K562 (cell line): ENCODE measurements at regions not wholly inside any gene's neighbourhood (a gene's known extent, or its start where the extent isn't known, plus 50 kb on each side); places are given as distances from the start of the nearest gene placed in this dataset.

ENCODE experiments used
- ATAC-seq: fragments of 200-7000 bp; cut with Tn5 transposase; 3 replicates; pipeline ENCODE4 v1.9.1; 2020; ENCODE audit warnings: moderate library complexity
- BruUV-seq: library from RNA; stranded (reverse); fragments of 400-500 nt; replicated peaks from 2 replicates; lab custom pipeline; 2021; lab: Mats Ljungman, UMichigan
- CTCF ChIA-PET: fragments of 300-600 bp; formaldehyde crosslinking; extraction: SDS; loops from one replicate; lab custom pipeline; 2021; ENCODE audit warnings: low intra/inter-chr PET ratio; lab: Yijun Ruan, JAX
- POLR2A ChIA-PET: fragments of 300-600, 350-650 bp; sonication (Branson Sonifier 250); formaldehyde crosslinking; extraction: SDS; loops from one replicate; lab custom pipeline; 2021; ENCODE audit warnings: antibody characterized with exemption, inconsistent platforms; lab: Yijun Ruan, JAX
- DNase-seq, 4 experiments: peaks; one replicate each; pipeline versions ENCODE4 v3.0.0 to v3.0.0-alpha.2; 2011 to 2018; ENCODE audit warnings: low spot score in 3 of 4, mixed read lengths in 3 of 4; ENCODE audit errors: extremely low read depth in 1 of 4
- FAIRE-seq: peaks from 2 replicates; lab custom pipeline; 2011; peaks lifted over from hg19 to GRCh38; lab: Jason Lieb, UNC
- H2AFZ ChIP-seq: 2 replicates; pipeline ENCODE4 v1.6.0; 2011; ENCODE audit warnings: low read depth, low read length, control low read depth, inconsistent platforms
- H3K27ac ChIP-seq: fragments of 200-600 bp; 3 replicates; pipeline ENCODE4 v1.8.0; 2011; ENCODE audit warnings: low read depth, mild to moderate bottlenecking, control low read depth, inconsistent platforms, low read length, moderate library complexity, mixed read lengths; ENCODE audit errors: extremely low read depth
- H3K27me3 ChIP-seq, 2 experiments: fragments of 300-600 bp in 1 of 2; 2 replicates in 1 of 2; 3 replicates in 1 of 2; pipeline versions ENCODE4 v1.6.0 to v1.8.0; 2011; ENCODE audit warnings: inconsistent platforms in 2 of 2, low read length in 2 of 2, mild to moderate bottlenecking in 1 of 2, mixed read lengths in 1 of 2, moderate library complexity in 1 of 2; ENCODE audit not compliant: control insufficient read depth in 2 of 2, insufficient read depth in 2 of 2
- H3K36me3 ChIP-seq: fragments of 300-600 bp; 3 replicates; pipeline ENCODE4 v1.8.0; 2011; ENCODE audit warnings: mild to moderate bottlenecking, low read length, inconsistent platforms; ENCODE audit not compliant: control insufficient read depth, insufficient read depth
- H3K4me1 ChIP-seq, 2 experiments: fragments of 200-600 bp in 1 of 2; replicated peaks in 1 of 2; 2 replicates in 1 of 2; 3 replicates in 1 of 2; pipeline versions ENCODE4 v1.5.1 to v1.8.0; 2011; ENCODE audit warnings: inconsistent platforms in 2 of 2, low read length in 2 of 2, mild to moderate bottlenecking in 1 of 2, mixed read lengths in 1 of 2, moderate library complexity in 1 of 2; ENCODE audit not compliant: control insufficient read depth in 2 of 2, insufficient read depth in 2 of 2
- H3K4me2 ChIP-seq: 2 replicates; pipeline ENCODE4 v1.6.1; 2011; ENCODE audit warnings: low read length, control low read depth, inconsistent platforms, mixed read lengths; ENCODE audit not compliant: insufficient read depth
- H3K4me3 ChIP-seq: fragments of 200-600 bp; sonication (generic), shearing (Covaris generic); 2 replicates; pipeline ENCODE4 v1.5.1; 2016; ENCODE audit warnings: control low read depth, inconsistent platforms
- H3K79me2 ChIP-seq: fragments of 200-600 bp; 3 replicates; pipeline ENCODE4 v1.8.0; 2011; ENCODE audit warnings: low read length, inconsistent platforms; ENCODE audit not compliant: control insufficient read depth, insufficient read depth
- H3K9ac ChIP-seq, 2 experiments: 2 replicates each; pipeline versions ENCODE4 v1.6.0 to v1.6.1; 2011; ENCODE audit warnings: low read depth in 2 of 2, low read length in 2 of 2, control low read depth in 1 of 2, inconsistent platforms in 1 of 2, mild to moderate bottlenecking in 1 of 2, mixed read lengths in 1 of 2; ENCODE audit not compliant: insufficient read depth in 1 of 2
- H3K9me1 ChIP-seq: one replicate; pipeline ENCODE4 v1.6.0; 2011; ENCODE audit warnings: inconsistent platforms, mild to moderate bottlenecking, low read length, moderate library complexity; ENCODE audit not compliant: control insufficient read depth, insufficient read depth
- H3K9me3 ChIP-seq: replicated peaks from 2 replicates; pipeline ENCODE4 v1.5.1; 2011; ENCODE audit warnings: low read depth, low read length, inconsistent platforms; ENCODE audit not compliant: control insufficient read depth, insufficient read depth
- H4K20me1 ChIP-seq: replicated peaks from 2 replicates; pipeline ENCODE4 v1.6.1; 2011; ENCODE audit warnings: low read length, inconsistent platforms, mixed read lengths; ENCODE audit not compliant: control insufficient read depth, insufficient read depth
- ATF6 ChIP-seq: sonication (generic); formaldehyde crosslinking; IDR thresholded peaks from 2 replicates; pipeline ENCODE4 v1.4.0; 2020; ENCODE audit warnings: mild to moderate bottlenecking, missing genetic modification reagents
- BDP1 ChIP-seq: IDR thresholded peaks from 3 replicates; pipeline ENCODE4 v1.6.1; 2011; ENCODE audit not compliant: insufficient read length, insufficient read depth
- BRD4 ChIP-seq: fragments of 200-600 bp; sonication (generic); IDR thresholded peaks from 2 replicates; pipeline ENCODE4 v1.6.1; 2017; ENCODE audit warnings: inconsistent platforms
- EGR1 ChIP-seq: fragments of 450-650 bp; conservative IDR thresholded peaks from 2 replicates; pipeline ENCODE4 v1.6.1; 2017; ENCODE audit warnings: mild to moderate bottlenecking
- ESRRA ChIP-seq: fragments of 450-650 bp; IDR thresholded peaks from 2 replicates; pipeline ENCODE4 v1.6.1; 2014; ENCODE audit warnings: low read depth, mild to moderate bottlenecking, moderate library complexity, borderline replicate concordance
- FOXP4 ChIP-seq: sonication (generic); formaldehyde crosslinking; IDR thresholded peaks from 2 replicates; pipeline ENCODE4 v1.8.0; 2022; ENCODE audit warnings: mild to moderate bottlenecking, missing genetic modification reagents, borderline replicate concordance
- HMG20B ChIP-seq: fragments of 250-450 bp; sonication (Bioruptor Pico); IDR thresholded peaks from 2 replicates; pipeline ENCODE4 v1.5.0; 2021; ENCODE audit warnings: mild to moderate bottlenecking
- MYC ChIP-seq, 2 experiments: fragments of 250-450 bp in 1 of 2; sonication (Bioruptor Pico) in 1 of 2; IDR thresholded peaks; 2 replicates each; pipeline versions ENCODE4 v1.5.1 to v1.6.1; 2012 to 2021; ENCODE audit warnings: low read depth in 2 of 2, borderline replicate concordance in 1 of 2, improper control_type of control experiment in 1 of 2, low read length in 1 of 2, mild to moderate bottlenecking in 1 of 2, moderate library complexity in 1 of 2
- NFIX ChIP-seq: fragments of 250-450 bp; sonication (Bioruptor Pico); IDR thresholded peaks from 2 replicates; pipeline ENCODE4 v1.4.0; 2020; ENCODE audit warnings: low read depth, mild to moderate bottlenecking, moderate library complexity
- PCBP2 ChIP-seq: fragments of 200-400 bp; formaldehyde crosslinking; IDR thresholded peaks from 2 replicates; pipeline ENCODE4 v1.6.1; 2018; ENCODE audit warnings: low read length, low read depth, mild to moderate bottlenecking, moderate library complexity; ENCODE audit not compliant: poor library complexity, severe bottlenecking
- POLR2AphosphoS2 ChIP-seq: IDR thresholded peaks from 2 replicates; pipeline ENCODE4 v1.6.1; 2012; ENCODE audit warnings: low read length, improper control_type of control experiment
- POLR2B ChIP-seq: fragments of 450-650 bp; IDR thresholded peaks from 2 replicates; pipeline ENCODE4 v1.6.1; 2018; ENCODE audit warnings: low read depth; ENCODE audit not compliant: partially characterized antibody
- SIRT6 ChIP-seq: IDR thresholded peaks from one replicate; pipeline ENCODE4 v1.6.1; 2012; ENCODE audit warnings: low read depth, mild to moderate bottlenecking, control low read depth, inconsistent platforms, low read length, moderate library complexity
- SMAD1 ChIP-seq: fragments of 150-350 bp; IDR thresholded peaks from 2 replicates; pipeline ENCODE4 v1.6.1; 2014; ENCODE audit warnings: low read length, low read depth; ENCODE audit not compliant: partially characterized antibody
- ZBTB7A ChIP-seq: IDR thresholded peaks from 2 replicates; pipeline ENCODE4 v1.6.1; 2011; ENCODE audit warnings: low read depth, mild to moderate bottlenecking, low read length, moderate library complexity, borderline replicate concordance; ENCODE audit not compliant: control insufficient read depth
- ZNF224 ChIP-seq: sonication (generic); formaldehyde crosslinking; IDR thresholded peaks from 2 replicates; pipeline ENCODE4 v1.8.0; 2022; ENCODE audit warnings: mild to moderate bottlenecking, missing genetic modification reagents
- ZNF431 ChIP-seq: sonication (generic); formaldehyde crosslinking; IDR thresholded peaks from 2 replicates; pipeline ENCODE4 v1.8.0; 2022; ENCODE audit warnings: mild to moderate bottlenecking, missing genetic modification reagents
- in situ Hi-C: fragments of 300-500 bp; cut with MboI; formaldehyde crosslinking; loops from 4 replicates; pipeline ENCODE4 v1.15.0; 2018; ENCODE audit warnings: inconsistent platforms, mixed read lengths
- intact Hi-C: fragments of 100-400 bp; cut with micrococcal nuclease; formaldehyde crosslinking; loops from 2 replicates; pipeline ENCODE4 v1.14.2; 2022

- no peak overlapping the region for H3K4me2 ChIP-seq
- no peaks in the 10 kb centered on the region for H3K36me3 ChIP-seq
- in situ Hi-C loops, result no loop called here
- no peaks in the 10 kb centered on the region for H4K20me1 ChIP-seq
- ATAC-seq, result no peak
- H2AFZ ChIP-seq, result no peak overlapping the region
- no peak for FAIRE-seq
- no peak overlapping the region for H3K9ac ChIP-seq
- no peak overlapping the region for H3K27ac ChIP-seq
- no peaks in the 10 kb centered on the region for H3K27me3 ChIP-seq
- BruUV-seq, result no TSS peak
- CTCF ChIA-PET, result no interaction called here
- intact Hi-C loops, result no loop called here
- no peak for DNase-seq
- H3K79me2 ChIP-seq, result no peaks in the 10 kb centered on the region
- H3K4me1 ChIP-seq, result no peaks in the 10 kb centered on the region
- H3K4me3 ChIP-seq, result no peak overlapping the region
- POLR2A ChIA-PET, result no interaction called here
- H3K9me1 ChIP-seq, result no peaks in the 10 kb centered on the region
- no peaks in the 10 kb centered on the region for H3K9me3 ChIP-seq
- TF ChIP-seq ZNF431 (no peak), NFIX (CRISPR knock-in tag) (no peak), BDP1 (no peak), PCBP2 (no peak), ZNF224 (CRISPR knock-in tag) (no peak), SMAD1 (no peak), ZBTB7A (no peak), ATF6 (CRISPR knock-in tag) (no peak), FOXP4 (no peak), HMG20B (CRISPR knock-in tag) (no peak), SIRT6 (no peak), EGR1 (no peak), POLR2AphosphoS2 (no peak), POLR2B (no peak), ESRRA (no peak), BRD4 (no peak), MYC (IDR thresholded peaks at IDR 0.05; ENCODE audit: low read depth, low read length) (no peak), MYC (CRISPR knock-in tag; IDR thresholded peaks at IDR 0.05; ENCODE audit: borderline replicate concordance, low read depth) (no peak)
Observed at GRCh38 chr6:86775893-86776292, 161.4 kb upstream of the HTR1E start.
